ACHN (cell line): ENCODE measurements at regions not wholly inside any gene's neighbourhood (a gene's known extent, or its start where the extent isn't known, plus 50 kb on each side); places are given as distances from the start of the nearest gene placed in this dataset.
"Not testable (repeated sequence)": the region's sequence is repeated elsewhere in the genome, so short reads cannot be mapped to it uniquely, and the experiment has no call there.

Source experiments
- DNase-seq: peaks from one replicate; pipeline ENCODE4 v3.0.0-alpha.2; 2015
- in situ Hi-C: cut with HindIII; loops from 2 replicates; pipeline ENCODE4 v1.10.0; 2017; ENCODE audit warnings: low sequenced_read_pairs, low pct_ligation_motif_present, low pct_unique_long_range_greater_than_20kb

GRCh38 chr6:60810216-60810615 lies 1475.8 kb downstream of the KHDRBS2 start:
- DNase-seq, in situ Hi-C loops: not testable (repeated sequence)

- in situ Hi-C loops, DNase-seq: not testable (repeated sequence)
Measured at GRCh38 chr6:60799146-60799545, 1486.9 kb downstream of the KHDRBS2 start.

DNA sequence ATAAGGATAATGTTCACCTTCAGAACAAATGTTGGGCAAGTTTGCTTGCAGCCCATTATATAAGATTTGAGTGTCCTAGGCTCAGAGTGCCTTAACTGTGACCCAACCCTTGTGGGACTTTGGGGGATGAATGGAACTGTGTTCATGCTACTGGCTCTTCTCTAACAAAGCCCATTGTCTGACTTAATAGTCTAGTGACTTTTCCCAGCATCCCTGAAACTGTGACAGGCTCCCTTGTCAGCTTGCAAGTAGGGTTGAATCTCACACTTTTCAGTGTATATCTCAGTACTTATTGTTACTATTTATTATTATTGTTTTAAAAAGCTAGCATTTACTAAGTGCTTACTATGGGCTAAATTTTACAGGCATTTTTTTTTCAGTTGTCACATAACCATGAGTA lies 1488.2 kb downstream of the KHDRBS2 start:
- in situ Hi-C loops, DNase-seq: not testable (repeated sequence)

DNA sequence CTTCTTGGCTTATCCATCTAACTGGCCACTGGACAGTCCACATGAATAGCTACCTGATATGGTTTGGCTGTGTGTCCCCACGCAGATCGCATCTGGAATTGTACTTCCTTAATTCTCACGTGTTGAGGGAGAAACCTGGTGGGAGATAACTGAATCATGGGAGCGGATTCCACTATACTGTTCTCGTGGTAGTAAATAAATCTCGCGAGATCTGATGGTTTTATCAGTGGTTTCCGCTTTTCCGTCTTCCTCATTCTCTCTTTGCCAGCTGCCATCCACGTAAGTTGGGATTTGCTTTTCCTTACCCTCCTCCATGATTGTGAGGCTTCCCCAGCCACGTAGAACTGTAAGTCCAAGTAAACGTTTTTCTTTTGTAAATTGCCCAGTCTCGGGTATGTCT lies 1496.4 kb downstream of the KHDRBS2 start:
- DNase-seq, in situ Hi-C loops: not testable (repeated sequence)

- in situ Hi-C loops, result not testable (repeated sequence)
Measured at GRCh38 chr6:60782698-60783464, 1503.1 kb downstream of the KHDRBS2 start.

DNA sequence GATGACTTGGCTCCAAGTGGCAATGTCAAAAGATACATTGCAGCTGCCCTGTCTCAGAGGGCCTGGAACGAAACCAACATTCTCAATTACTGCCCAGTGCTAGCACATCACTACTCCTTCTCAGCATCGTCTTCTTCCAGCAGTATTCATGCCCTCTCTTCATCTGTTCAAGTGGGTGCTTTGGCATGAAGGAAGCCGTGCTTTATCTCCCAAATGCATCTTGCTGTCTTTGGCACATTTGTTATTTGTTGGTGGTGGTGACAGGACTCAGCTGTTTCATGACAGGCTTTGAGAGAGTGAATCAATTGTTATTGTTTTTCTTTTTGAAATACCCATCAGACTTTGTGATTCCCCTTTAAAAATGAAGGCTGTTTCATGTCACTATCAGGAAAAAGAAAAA lies 1506.4 kb downstream of the KHDRBS2 start:
- in situ Hi-C loops, DNase-seq: not testable (repeated sequence)

More at GRCh38 chr6:60782698-60783464, 1503.1 kb downstream of the KHDRBS2 start:
- not testable (repeated sequence) for DNase-seq

GRCh38 chr6:60767791-60768499 lies 1518.1 kb downstream of the KHDRBS2 start:
- DNase-seq, in situ Hi-C loops: not testable (repeated sequence)

- DNase-seq, in situ Hi-C loops: not testable (repeated sequence)
Measured at GRCh38 chr6:60765331-60765730, 1520.7 kb downstream of the KHDRBS2 start.

DNA sequence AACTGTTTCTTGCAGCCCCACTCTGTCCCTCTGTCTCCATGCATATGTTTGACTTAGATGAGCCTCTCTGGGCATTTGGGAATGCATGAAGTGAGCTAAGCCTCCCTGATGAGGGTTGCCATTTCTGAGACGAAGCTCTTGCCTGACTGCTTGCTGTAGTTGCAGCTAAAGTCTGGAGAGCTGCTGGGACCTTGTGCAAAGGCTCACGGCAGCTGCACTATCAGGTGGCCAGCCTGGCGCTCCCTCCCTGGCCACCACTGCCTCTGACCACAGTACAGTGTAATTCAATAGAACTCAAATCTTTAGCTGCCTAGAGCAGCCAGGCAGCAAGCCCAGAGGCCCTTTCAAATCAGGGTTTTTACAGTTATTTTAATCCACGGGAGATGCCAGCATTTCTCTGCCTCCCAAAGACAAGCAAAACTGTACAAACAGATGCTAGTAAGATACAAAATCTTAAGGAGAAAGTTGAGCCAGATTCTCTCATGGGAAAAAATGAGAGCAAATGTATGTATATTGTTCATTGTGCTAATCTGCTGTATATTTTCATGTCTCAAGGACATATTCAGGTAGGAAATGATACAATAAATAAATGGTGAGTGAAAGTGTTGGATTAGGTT lies 1522.5 kb downstream of the KHDRBS2 start:
- in situ Hi-C loops, DNase-seq: not testable (repeated sequence)

- DNase-seq, in situ Hi-C loops: not testable (repeated sequence)
Measured at GRCh38 chr6:60760928-60761327, 1525.1 kb downstream of the KHDRBS2 start.

DNA sequence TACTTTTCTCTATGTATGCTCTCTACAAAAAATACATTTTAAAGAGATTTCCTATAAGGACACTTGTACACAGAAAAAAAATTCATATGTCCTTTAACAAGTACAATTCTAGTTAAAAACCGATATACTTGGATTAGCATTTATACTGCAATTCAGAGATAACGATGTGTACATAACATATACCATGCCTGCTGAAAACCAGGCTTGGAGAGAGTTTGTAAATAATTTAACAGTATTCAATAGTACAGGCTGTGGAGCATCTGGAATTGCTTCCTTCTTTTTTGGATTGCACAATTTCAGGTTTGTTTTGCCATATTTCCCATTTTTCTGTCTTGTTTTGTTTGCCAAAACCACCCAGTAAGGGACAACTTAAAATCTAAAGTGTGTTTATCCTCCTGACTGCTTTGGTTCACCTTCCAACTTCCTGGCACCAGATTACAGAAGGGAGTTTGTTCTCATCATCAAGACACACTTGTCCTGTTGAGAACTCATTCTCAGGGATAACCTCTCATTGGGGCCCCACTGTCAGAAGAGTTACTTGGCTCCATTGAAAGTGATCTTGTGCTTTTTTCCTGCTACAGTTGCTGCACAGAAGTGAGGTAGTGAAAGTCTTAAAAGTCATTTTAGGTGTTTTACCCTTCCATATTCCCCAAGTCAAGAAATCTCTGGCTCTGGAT lies 1526.7 kb downstream of the KHDRBS2 start:
- DNase-seq, in situ Hi-C loops: not testable (repeated sequence)

- in situ Hi-C loops, DNase-seq: not testable (repeated sequence)
Measured at GRCh38 chr6:60758725-60759124, 1527.3 kb downstream of the KHDRBS2 start.

- peak; percentile 2 for DNase-seq
- in situ Hi-C loops, result no loop called here
Measured at GRCh38 chr6:60754879-60755278, 1531.1 kb downstream of the KHDRBS2 start.

DNA sequence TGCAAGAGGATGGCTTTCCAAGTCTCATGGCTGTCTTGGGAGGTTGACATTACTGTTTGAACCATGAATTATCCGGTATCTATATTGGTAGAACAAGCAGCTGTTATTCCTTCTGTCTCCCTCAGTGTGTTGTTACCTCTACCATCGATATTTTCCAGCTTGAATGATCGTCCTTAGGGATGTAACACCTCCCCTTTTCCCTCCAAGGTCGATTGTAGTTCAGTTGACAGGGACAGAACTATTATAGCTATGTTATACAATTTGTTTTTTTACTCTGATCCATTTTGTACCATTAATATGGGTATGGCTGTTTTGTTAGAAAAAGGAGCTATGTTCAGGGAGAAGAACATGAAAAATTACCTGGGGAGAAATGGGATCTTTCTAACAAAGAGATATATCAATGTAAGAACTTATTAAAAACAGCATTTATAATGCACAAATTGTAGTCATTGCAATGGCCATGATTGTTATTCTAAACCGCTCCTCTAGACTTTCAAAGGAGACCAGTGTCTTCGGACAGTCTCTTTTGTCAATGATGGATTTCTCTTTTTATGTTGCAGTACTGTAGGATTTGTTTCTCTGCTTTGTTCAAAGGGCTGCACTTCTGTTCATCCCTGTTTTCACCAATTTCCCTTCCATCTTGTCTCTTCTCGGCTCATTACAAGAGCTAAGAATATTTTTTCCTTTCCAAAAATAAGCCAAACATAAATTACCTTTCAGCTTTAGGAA lies 1535.5 kb downstream of the KHDRBS2 start:
- in situ Hi-C loops, DNase-seq: not testable (repeated sequence)

- in situ Hi-C loops, DNase-seq: not testable (repeated sequence)
Measured at GRCh38 chr6:60747765-60748556, 1538.1 kb downstream of the KHDRBS2 start.

- in situ Hi-C loops, DNase-seq: not testable (repeated sequence)
Measured at GRCh38 chr6:60737764-60738425, 1548.1 kb downstream of the KHDRBS2 start.

DNA sequence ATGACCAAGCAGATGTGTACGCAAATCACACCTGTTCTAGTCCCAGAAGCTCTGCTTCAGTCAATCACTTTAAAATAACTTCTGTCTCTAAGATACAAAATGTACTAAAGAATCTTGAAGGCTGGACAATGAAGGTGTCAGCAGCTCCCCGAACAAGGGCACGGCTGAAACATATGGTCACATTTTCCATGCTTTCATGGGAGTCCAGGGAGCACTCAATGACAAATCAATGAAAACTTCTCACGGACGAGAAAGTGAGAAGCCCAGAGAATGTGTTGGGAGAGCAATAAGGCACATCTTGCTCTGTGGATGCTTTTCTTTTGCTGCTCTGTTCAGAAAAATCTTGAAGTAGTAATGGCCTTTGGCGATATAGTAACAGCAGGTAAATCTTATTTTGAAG lies 1548.7 kb downstream of the KHDRBS2 start:
- in situ Hi-C loops, DNase-seq: not testable (repeated sequence)
